Glomerular visceral epithelial cell (primary cell): ENCODE measurements at regions not wholly inside any gene's neighbourhood (a gene's known extent, or its start where the extent isn't known, plus 50 kb on each side); places are given as distances from the start of the nearest gene placed in this dataset.

Experiments
- DNase-seq: peaks from one replicate; pipeline ENCODE4 v3.0.0-alpha.2; 2016; ENCODE audit errors: extremely low spot score

GRCh38 chr6:144823131-144823530, 538.0 kb downstream of the UTRN start:
- DNase-seq = no peak

DNA sequence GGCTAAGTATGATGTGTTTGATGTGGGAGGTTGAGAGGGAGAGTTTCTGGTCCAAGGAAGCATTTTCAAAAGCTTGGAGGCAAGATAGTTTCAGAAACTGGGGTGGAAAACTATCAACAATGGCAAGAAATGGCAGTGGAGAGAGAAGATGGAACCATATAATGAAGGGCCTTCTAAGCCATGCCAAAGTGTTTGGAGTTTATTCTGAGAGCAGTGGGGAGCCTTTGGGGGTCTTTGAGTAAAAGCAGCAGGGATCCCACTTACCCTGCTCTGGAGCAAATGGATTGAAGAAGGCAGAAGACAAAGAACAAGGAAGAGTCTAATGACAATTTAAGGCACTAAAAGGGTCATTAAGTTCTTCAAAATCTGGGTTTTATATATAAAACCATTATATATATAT, 538.9 kb downstream of the UTRN start:
- DNase-seq = no peak

GRCh38 chr6:144834426-144835038, 549.4 kb downstream of the UTRN start:
- no peak for DNase-seq

DNA sequence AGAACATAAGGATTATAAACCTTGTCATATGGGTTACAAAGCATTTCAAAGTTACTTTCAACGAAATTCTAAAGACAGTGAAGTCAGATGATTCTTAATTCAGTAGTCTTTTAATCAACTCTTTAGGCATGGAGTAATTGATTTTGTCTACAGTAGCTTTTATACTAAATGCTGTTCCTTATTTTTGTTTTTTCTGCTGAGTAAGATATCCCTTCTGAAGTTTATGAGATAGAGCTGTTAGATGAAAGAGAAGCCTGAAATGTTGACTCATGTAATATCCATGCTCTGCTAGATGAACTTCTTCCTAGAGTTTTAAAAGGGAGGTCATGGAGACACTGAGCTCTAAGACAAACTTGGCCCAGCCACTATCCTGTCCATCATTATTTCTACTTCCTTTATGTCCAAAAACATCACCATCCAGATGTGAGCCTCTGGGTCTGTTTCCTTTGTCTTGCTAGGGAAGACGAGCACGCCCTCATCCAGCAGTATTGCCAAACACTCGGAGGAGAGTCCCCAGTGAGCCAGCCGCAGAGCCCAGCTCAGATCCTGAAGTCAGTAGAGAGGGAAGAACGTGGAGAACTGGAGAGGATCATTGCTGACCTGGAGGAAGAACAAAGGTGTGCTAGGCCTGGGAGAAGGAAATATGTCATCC, 550.3 kb downstream of the UTRN start:
- no peak for DNase-seq

GRCh38 chr6:144840619-144841018, 555.5 kb downstream of the UTRN start:
- DNase-seq = no peak

- no peak for DNase-seq
Observed at GRCh38 chr6:144843701-144844100, 558.6 kb downstream of the UTRN start.

DNA sequence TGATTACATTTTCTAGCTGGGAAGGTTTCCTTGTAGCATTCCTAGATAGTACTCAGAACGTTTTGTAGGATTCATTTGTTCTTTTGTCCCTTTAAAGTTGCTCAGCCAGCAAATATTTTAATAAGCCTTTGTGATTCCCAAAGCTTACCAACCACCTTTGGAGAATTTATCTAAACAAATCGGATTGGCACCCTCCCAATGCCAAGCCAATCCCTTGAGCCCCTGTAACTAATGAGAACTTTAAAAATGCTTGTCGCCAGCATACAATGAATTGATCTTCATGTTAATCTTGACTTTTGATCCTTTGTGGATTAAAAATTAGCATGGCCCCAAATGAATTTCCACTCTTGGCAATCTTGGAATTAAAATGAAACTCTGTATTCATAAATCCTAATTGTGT, 559.5 kb downstream of the UTRN start:
- no peak for DNase-seq

GRCh38 chr6:144845186-144845585, 560.1 kb downstream of the UTRN start:
- no peak for DNase-seq

DNA sequence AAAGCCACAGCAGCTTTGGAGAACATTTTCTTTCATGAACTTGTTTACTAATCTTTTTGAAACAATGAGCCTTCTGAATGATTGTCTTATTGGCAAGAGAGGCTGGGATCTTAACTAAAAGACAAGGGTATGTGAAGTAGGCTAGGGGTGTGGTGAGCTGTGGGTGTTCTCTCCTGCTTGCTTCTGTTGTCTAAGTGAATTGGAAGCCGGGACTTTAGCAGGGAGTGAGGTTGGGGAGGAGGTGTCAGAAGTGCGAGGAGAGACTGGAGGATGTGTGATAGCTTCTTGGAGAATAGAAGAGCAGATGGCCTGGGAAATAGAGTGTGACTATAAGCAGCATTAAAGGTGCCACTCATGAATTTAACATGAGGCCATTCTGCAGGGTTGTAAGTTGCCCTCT, 562.8 kb downstream of the UTRN start:
- DNase-seq = no peak

- no peak for DNase-seq
Observed at GRCh38 chr6:144849920-144850319, 564.8 kb downstream of the UTRN start.

- DNase-seq = no peak
Observed at GRCh38 chr6:144853603-144854002, 568.5 kb downstream of the UTRN start.

GRCh38 chr6:144854654-144855053, 569.5 kb downstream of the UTRN start:
- DNase-seq = no peak

- no peak for DNase-seq
Observed at GRCh38 chr6:144855375-144855774, 570.2 kb downstream of the UTRN start.

GRCh38 chr6:144855812-144856531, 570.8 kb downstream of the UTRN start:
- DNase-seq = no peak

DNA sequence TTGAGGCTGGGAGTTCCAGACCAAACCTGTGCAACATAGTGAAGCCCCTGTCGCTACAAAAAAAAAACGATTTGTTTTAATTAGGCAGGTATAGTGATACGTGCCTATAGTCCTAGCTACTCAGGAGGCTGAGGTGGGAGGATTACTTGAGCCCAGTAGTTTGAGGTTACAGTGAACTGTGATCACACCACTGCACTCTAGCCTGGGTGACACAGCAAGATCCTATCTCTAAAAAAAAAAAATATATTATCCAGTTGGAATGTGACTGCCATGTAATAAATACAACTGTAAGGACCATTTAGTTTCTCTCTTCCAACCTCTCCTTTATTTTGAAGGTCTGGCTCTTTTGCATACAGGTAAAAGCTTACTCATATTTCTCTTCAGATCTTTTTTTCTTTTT, 571.5 kb downstream of the UTRN start:
- DNase-seq = no peak

DNA sequence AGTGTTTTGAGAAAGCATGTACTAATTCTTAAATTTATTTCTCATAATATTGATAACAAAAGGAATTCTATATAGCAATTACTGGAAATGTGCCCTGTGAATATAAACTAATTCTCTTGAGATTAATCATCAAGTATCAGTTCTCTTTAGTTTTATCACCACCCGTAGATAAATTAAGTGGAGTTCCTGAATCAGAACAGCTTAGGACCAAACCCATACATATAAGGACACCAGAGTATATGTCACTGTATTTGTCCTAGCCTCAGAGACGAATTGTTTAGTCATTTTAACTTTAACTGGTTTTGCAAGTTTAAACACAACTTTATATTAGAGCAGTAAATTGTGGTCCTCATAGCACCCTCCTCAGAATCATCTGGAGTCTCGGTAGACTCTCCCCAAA, 572.0 kb downstream of the UTRN start:
- no peak for DNase-seq

DNA sequence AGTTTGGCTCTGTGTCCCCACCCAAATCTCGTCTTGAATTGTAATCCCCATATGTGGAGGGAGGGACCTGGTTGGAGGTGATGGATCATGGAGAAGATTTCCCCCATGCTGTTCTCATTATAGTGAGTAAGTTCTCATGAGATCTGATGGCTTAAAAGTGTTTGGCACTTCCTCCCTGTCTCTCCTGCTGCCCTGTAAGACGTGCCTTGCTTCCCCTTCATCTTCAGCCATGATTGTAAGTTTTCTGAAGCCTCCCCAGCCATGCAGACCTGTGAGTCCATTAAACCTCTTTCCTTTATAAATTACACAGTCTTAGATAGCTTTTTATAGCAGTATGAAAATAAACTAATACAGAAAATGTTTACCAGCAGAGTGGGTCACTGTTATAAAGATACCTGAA, 577.6 kb downstream of the UTRN start:
- no peak for DNase-seq

- no peak for DNase-seq
Observed at GRCh38 chr6:144867761-144868160, 582.6 kb downstream of the UTRN start.

GRCh38 chr6:144870782-144871181, 585.6 kb downstream of the UTRN start:
- no peak for DNase-seq

- no peak for DNase-seq
Observed at GRCh38 chr6:144873623-144874378, 588.7 kb downstream of the UTRN start.

- DNase-seq = no peak
Observed at GRCh38 chr6:144876689-144877088, 591.6 kb downstream of the UTRN start.

DNA sequence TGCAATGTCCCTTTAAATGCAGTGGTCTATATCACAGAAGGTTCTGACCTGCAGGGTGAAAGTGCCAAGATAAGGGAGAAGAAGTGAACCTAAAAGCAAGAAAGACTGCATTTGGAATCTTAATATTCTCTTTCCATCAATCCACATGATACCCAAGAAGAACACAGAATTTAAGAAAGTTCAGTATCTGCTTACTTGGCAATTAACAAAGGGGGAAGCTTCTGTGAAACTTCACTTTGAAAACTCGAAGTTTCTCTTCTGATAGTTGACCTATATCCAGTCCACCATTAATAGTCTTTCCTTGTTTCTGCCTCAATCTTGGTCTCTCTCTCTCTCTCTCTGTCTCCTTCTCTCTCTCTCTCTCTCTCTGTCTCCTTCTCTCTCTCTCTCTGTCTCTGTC, 592.0 kb downstream of the UTRN start:
- DNase-seq = no peak

- no peak for DNase-seq
Observed at GRCh38 chr6:144878577-144878976, 593.4 kb downstream of the UTRN start.
